Motor neuron (in vitro differentiated cells): ENCODE measurements at regions not wholly inside any gene's neighbourhood (a gene's known extent, or its start where the extent isn't known, plus 50 kb on each side); places are given as distances from the start of the nearest gene placed in this dataset.
A peak's percentile ranks its signal among the peaks of the same experiment; 100 is the strongest.

Experiments used
- ATAC-seq, 8 experiments: fragments of 200-7000 bp; cut with Tn5 transposase; replicated peaks in 6 of 8; 2 replicates each; pipeline ENCODE4 v1.8.0; 2021; ENCODE audit warnings: mild to moderate bottlenecking in 8 of 8, moderate library complexity in 8 of 8
- H3K27ac ChIP-seq, 2 donors: fragments of 250-450 bp; sonication (Bioruptor Pico); 2 replicates each; pipeline ENCODE4 v1.9.0; 2021; ENCODE audit warnings: antibody characterized with exemption in 2 of 2, mild to moderate bottlenecking in 2 of 2, moderate library complexity in 1 of 2
- H3K4me1 ChIP-seq, 2 donors: fragments of 250-450 bp; sonication (Bioruptor Pico); replicated peaks in 1 of 2; 2 replicates each; pipeline ENCODE4 v1.6.1; 2021; ENCODE audit warnings: antibody characterized with exemption in 2 of 2, mild to moderate bottlenecking in 2 of 2, moderate library complexity in 1 of 2
- H3K4me3 ChIP-seq, 5 donors: fragments of 250-450 bp; sonication (Bioruptor Pico); 2 replicates each; pipeline ENCODE4 v1.9.0; 2021; ENCODE audit warnings: antibody characterized with exemption in 5 of 5, mild to moderate bottlenecking in 5 of 5, moderate library complexity in 4 of 5
- WGBS, 10 experiments: fragments of 450-650 bp; shearing (Covaris generic); methylation state at CpG; one replicate each; pipeline ENCODE4 v1.0.0; 2022; 5-methylcytosine and 5-hydroxymethylcytosine counted together
- in situ Hi-C, 9 experiments: fragments of 400-800 bp; cut with MboI; loops; one replicate each; pipeline ENCODE4 v1.15.0; 2021; ENCODE audit warnings: low sequenced_read_pairs in 9 of 9, low pct_unique_long_range_greater_than_20kb in 2 of 9; ENCODE audit not compliant: unreplicated experiment in 9 of 9

- peak in 1 of 8 experiments; percentile 16 for ATAC-seq
- 33 to 83% (median 57%) methylated on average over 1 of the region's 1 CpG; no CpG with 5 or more reads in 5 of the 10 experiments for WGBS, 10 experiments
- in situ Hi-C loops = no loop called here
Measured at GRCh38 chr1:68961143-68961542, 464.3 kb upstream of the DEPDC1 start.

GRCh38 chr1:68963353-68963752, 466.5 kb upstream of the DEPDC1 start:
- Histone ChIP-seq H3K4me3 (no peak overlapping the region), H3K4me1 (peaks cover 5 to 8% of the 10 kb centered on the region in 2 donors), H3K27ac (no peak overlapping the region)
- 17 to 100% (median 60%) methylated on average over 1 to 3 of the region's 3 CpGs; no CpG with 5 or more reads in 1 of the 10 experiments for WGBS, 10 experiments
- ATAC-seq = no peak
- in situ Hi-C loops = no loop called here

More at GRCh38 chr1:68961143-68961542, 464.3 kb upstream of the DEPDC1 start:
- Histone ChIP-seq H3K4me3 (no peak overlapping the region), H3K27ac (no peak overlapping the region), H3K4me1 (peaks cover 5 to 8% of the 10 kb centered on the region in 2 donors)

- peak in 7 of 8 experiments; percentile 27 to 80 (median 43) for ATAC-seq
- in situ Hi-C loops = no loop called here
- Histone ChIP-seq H3K4me1 (peaks cover 9 to 17% of the 10 kb centered on the region in 2 donors), H3K4me3 (no peak overlapping the region), H3K27ac (no peak overlapping the region)
- 0 to 60% (median 29%) methylated on average over 1 to 4 of the region's 4 CpGs; no CpG with 5 or more reads in 1 of the 10 experiments for WGBS, 10 experiments
Measured at GRCh38 chr1:68969441-68969840, 472.6 kb upstream of the DEPDC1 start.

GRCh38 chr1:68970571-68970970, 473.7 kb upstream of the DEPDC1 start:
- in situ Hi-C loops = no loop called here
- 7 to 90% (median 49%) methylated on average over 1 to 2 of the region's 2 CpGs; no CpG with 5 or more reads in 2 of the 10 experiments for WGBS, 10 experiments
- peaks cover 14 to 21% of the 10 kb centered on the region in 2 donors for H3K4me1 ChIP-seq
- no peak for ATAC-seq
- no peak overlapping the region for H3K4me3 ChIP-seq
- no peak overlapping the region for H3K27ac ChIP-seq

- ATAC-seq = peak in 6 of 8 experiments; percentile 18 to 43 (median 28)
Measured at GRCh38 chr1:68973459-68974244, 476.8 kb upstream of the DEPDC1 start.

GRCh38 chr1:68974447-68974846, 477.6 kb upstream of the DEPDC1 start:
- H3K27ac ChIP-seq = no peak overlapping the region
- H3K4me1 ChIP-seq = peaks cover 42% of the 10 kb centered on the region in 2 donors
- ATAC-seq = no peak
- H3K4me3 ChIP-seq = no peak overlapping the region
- WGBS, 10 experiments = 85 to 100% (median 89%) methylated on average over 1 to 5 of the region's 5 CpGs; no CpG with 5 or more reads in 3 of the 10 experiments
- in situ Hi-C loops = no loop called here

More at GRCh38 chr1:68973459-68974244, 476.8 kb upstream of the DEPDC1 start:
- Histone ChIP-seq H3K4me1 (peaks cover 42 to 45% of the 10 kb centered on the region in 2 donors), H3K27ac (no peak overlapping the region), H3K4me3 (no peak overlapping the region)
- in situ Hi-C loops = no loop called here
- WGBS, 10 experiments = 42 to 100% (median 86%) methylated on average over 1 to 6 of the region's 6 CpGs; no CpG with 5 or more reads in 2 of the 10 experiments

- in situ Hi-C loops = no loop called here
- peak; percentile 56 to 95 (median 93) for ATAC-seq
- Histone ChIP-seq H3K4me3 (no peak overlapping the region), H3K27ac (no peak overlapping the region), H3K4me1 (peaks cover 34 to 36% of the 10 kb centered on the region in 2 donors)
- WGBS, 10 experiments = 17 to 50% (median 35%) methylated on average over 1 to 4 of the region's 4 CpGs; no CpG with 5 or more reads in 1 of the 10 experiments
Measured at GRCh38 chr1:68975212-68975933, 478.5 kb upstream of the DEPDC1 start.

GRCh38 chr1:68976916-68977610, 480.2 kb upstream of the DEPDC1 start:
- 20 to 87% (median 63%) methylated on average over 1 to 4 of the region's 4 CpGs; no CpG with 5 or more reads in 1 of the 10 experiments for WGBS, 10 experiments
- peak in 4 of 8 experiments; percentile 11 to 41 (median 30) for ATAC-seq
- in situ Hi-C loops = no loop called here
- no peak overlapping the region for H3K4me3 ChIP-seq
- peaks cover 31 to 36% of the 10 kb centered on the region in 2 donors for H3K4me1 ChIP-seq
- H3K27ac ChIP-seq = peak overlapping the region; percentile 33 to 61

- ATAC-seq = no peak
- in situ Hi-C loops = no loop called here
- whole genome bisulfite sequencing, 10 experiments = 33 to 100% (median 68%) methylated on average over 1 of the region's 1 CpG; no CpG with 5 or more reads in 4 of the 10 experiments
- no peak overlapping the region for H3K27ac ChIP-seq
- peaks cover 28 to 33% of the 10 kb centered on the region in 2 donors for H3K4me1 ChIP-seq
- no peak overlapping the region for H3K4me3 ChIP-seq
Measured at GRCh38 chr1:68979891-68980290, 483.0 kb upstream of the DEPDC1 start.

DNA sequence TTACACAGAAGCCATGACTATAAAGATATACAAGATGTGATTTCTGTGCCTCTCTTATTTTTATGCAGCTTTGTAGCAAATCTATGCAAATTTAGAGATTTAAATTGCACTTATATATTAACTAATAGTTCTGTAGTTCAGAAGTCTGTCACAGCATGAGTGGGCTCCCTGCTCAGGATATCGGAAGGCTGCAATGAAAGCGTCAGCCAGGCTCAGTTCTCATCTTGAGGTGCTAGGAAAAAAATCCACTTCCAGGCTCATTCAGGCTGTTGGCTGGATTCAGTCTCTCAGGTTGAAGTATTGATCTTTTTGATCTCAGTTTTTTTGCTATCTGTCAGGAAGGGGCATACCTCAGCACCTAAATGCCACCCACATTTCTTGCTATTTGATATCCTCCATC, 487.4 kb upstream of the DEPDC1 start:
- no peak for ATAC-seq
- Histone ChIP-seq H3K4me1 (no peaks in the 10 kb centered on the region), H3K4me3 (no peak overlapping the region), H3K27ac (no peak overlapping the region)
- in situ Hi-C loops = no loop called here
- WGBS, 10 experiments = 23 to 100% (median 80%) methylated on average over 1 to 2 of the region's 2 CpGs; no CpG with 5 or more reads in 2 of the 10 experiments

DNA sequence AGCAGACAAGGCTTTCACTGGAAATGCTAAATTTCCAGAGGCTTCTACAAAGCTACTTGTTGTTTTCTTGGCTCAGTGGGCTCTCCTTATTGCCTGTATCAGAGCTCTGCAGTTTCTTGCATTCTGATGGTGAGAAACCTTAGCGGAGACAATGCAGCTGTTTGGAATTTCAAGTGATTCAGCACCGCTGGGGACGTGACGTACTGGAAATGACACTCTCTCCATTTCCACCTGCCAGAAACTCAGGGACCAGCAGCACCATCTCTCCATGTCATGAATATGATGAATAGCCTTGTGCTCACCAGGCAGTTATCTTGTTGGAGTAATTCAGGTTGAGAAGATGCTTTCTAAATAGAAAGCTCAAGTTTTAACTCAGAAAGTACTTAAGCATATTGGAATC, 497.2 kb upstream of the DEPDC1 start:
- 22 to 96% (median 79%) methylated on average over 1 to 4 of the region's 4 CpGs; no CpG with 5 or more reads in 3 of the 10 experiments for WGBS, 10 experiments
- in situ Hi-C loops = no loop called here
- H3K4me3 ChIP-seq = no peak overlapping the region
- no peaks in the 10 kb centered on the region for H3K4me1 ChIP-seq
- H3K27ac ChIP-seq = no peak overlapping the region
- ATAC-seq = no peak

DNA sequence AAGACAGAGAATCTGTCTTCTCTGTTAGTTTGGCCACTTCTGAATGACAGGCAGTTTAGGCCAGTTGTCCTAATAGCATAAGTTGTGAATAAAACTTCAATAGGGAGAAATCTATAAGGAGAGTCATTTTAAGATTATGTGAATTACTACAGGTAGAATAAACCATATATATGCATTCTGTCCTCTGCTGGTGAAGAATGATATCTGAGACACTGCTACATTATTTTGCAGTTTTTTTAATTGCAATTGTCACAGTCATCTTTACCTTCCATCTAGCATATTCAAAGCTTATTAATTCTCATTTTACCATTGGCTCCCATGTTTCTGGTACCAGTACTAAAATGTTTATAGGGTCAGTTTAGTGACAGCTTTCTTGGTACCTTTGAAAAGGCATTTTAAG, 519.6 kb upstream of the DEPDC1 start:
- H3K4me1 ChIP-seq = no peaks in the 10 kb centered on the region
- H3K4me3 ChIP-seq = no peak overlapping the region
- ATAC-seq = no peak
- H3K27ac ChIP-seq = no peak overlapping the region
- in situ Hi-C loops = no loop called here

GRCh38 chr1:69029649-69030048, 532.8 kb upstream of the DEPDC1 start:
- H3K27ac ChIP-seq = no peak overlapping the region
- in situ Hi-C loops = no loop called here
- ATAC-seq = no peak
- H3K4me1 ChIP-seq = no peaks in the 10 kb centered on the region
- 0 to 100% (median 66%) methylated on average over 1 to 3 of the region's 3 CpGs; no CpG with 5 or more reads in 4 of the 10 experiments for WGBS, 10 experiments
- no peak overlapping the region for H3K4me3 ChIP-seq
